Body of pancreas (tissue), 4 donors: ENCODE measurements at regions not wholly inside any gene's neighbourhood (a gene's known extent, or its start where the extent isn't known, plus 50 kb on each side); places are given as distances from the start of the nearest gene placed in this dataset.

Source experiments
- ATAC-seq: fragments of 150-250 bp; one replicate; pipeline ENCODE4 v1.9.1; 2016
- DNase-seq, 4 donors: peaks; one replicate each; pipeline ENCODE4 v3.0.0-alpha.2; 2019
- H3K27ac ChIP-seq, 4 donors: fragments of 200-600 bp; sonication (generic); 1 replicate in 3 of 4; 2 replicates in 1 of 4; pipeline versions ENCODE4 v1.5.1 to v1.6.1; 2016 to 2019; ENCODE audit warnings: mild to moderate bottlenecking in 1 of 4, mixed read lengths in 1 of 4, moderate library complexity in 1 of 4
- H3K27me3 ChIP-seq, 2 donors: fragments of 200-600 bp; sonication (generic); one replicate each; pipeline ENCODE4 v1.6.0; 2016; ENCODE audit warnings: mild to moderate bottlenecking in 1 of 2
- H3K36me3 ChIP-seq, 2 donors: fragments of 200-600 bp; sonication (generic); replicated peaks in 1 of 2; 2 replicates each; pipeline ENCODE4 v1.5.1; 2016; ENCODE audit warnings: low read depth in 2 of 2; ENCODE audit not compliant: insufficient read depth in 1 of 2
- H3K4me1 ChIP-seq: fragments of 200-600 bp; sonication (generic); one replicate; pipeline ENCODE4 v1.6.0; 2016
- H3K4me3 ChIP-seq, 2 donors: fragments of 200-600 bp; sonication (generic); 1 replicate in 1 of 2; 2 replicates in 1 of 2; pipeline ENCODE4 v1.5.1; 2016 to 2019
- H3K9me3 ChIP-seq, 3 donors: fragments of 200-600 bp; sonication (generic); 1 replicate in 2 of 3; 2 replicates in 1 of 3; pipeline ENCODE4 v1.5.1; 2016
- CTCF ChIP-seq, 7 experiments: fragments of 450-650 bp in 4 of 7; fragments of 200-600 bp in 3 of 7; sonication (generic) in 3 of 7; IDR thresholded peaks; one replicate each; pipeline ENCODE4 v1.5.1; 2016 to 2019; ENCODE audit warnings: antibody characterized with exemption in 7 of 7
- POLR2A ChIP-seq, 3 donors: fragments of 450-650 bp; IDR thresholded peaks; one replicate each; pipeline ENCODE4 v1.6.1; 2016; ENCODE audit warnings: antibody characterized with exemption in 3 of 3, mild to moderate bottlenecking in 2 of 3
- WGBS, 2 donors: methylation state at CpG; one replicate each; pipeline ENCODE4 v1.1.5; 2017; 5-methylcytosine and 5-hydroxymethylcytosine counted together
- intact Hi-C: fragments of 100-400 bp; cut with DNase I; formaldehyde crosslinking; loops from one replicate; pipeline ENCODE4 v1.15.1; 2023

GRCh38 chr1:8091691-8092090 is 65.6 kb upstream of the ERRFI1 start:
- TF ChIP-seq CTCF (IDR thresholded peaks at IDR 0.05) (no peak), POLR2A (IDR thresholded peaks at IDR 0.05) (no peak)
- WGBS, 2 donors = 96 to 100% methylated on average over 2 of the region's 2 CpGs
- intact Hi-C loops = no loop called here

GRCh38 chr1:8090241-8090702 is 64.2 kb upstream of the ERRFI1 start:
- no peak overlapping the region for H3K4me3 ChIP-seq
- WGBS, 2 donors = 63 to 73% methylated on average over 2 of the region's 2 CpGs
- no peaks in the 10 kb centered on the region for H3K9me3 ChIP-seq
- H3K27ac ChIP-seq = no peak overlapping the region
- ATAC-seq (no peak), DNase-seq (no peak)
- no peak for TF ChIP-seq CTCF (IDR thresholded peaks at IDR 0.05)
- TF ChIP-seq POLR2A (IDR thresholded peaks at IDR 0.05) = no peak
- intact Hi-C loops = no loop called here
- H3K36me3 ChIP-seq = no peaks in the 10 kb centered on the region
- H3K27me3 ChIP-seq = no peaks in the 10 kb centered on the region
- H3K4me1 ChIP-seq = peaks cover 10% of the 10 kb centered on the region

More at GRCh38 chr1:8091691-8092090, 65.6 kb upstream of the ERRFI1 start:
- no peak for DNase-seq
- no peaks in the 10 kb centered on the region for H3K36me3 ChIP-seq
- H3K9me3 ChIP-seq = no peaks in the 10 kb centered on the region
- no peaks in the 10 kb centered on the region for H3K27me3 ChIP-seq
- H3K27ac ChIP-seq = no peak overlapping the region
- H3K4me3 ChIP-seq = no peak overlapping the region
- no peak for ATAC-seq
- H3K4me1 ChIP-seq = peaks cover 24% of the 10 kb centered on the region

GRCh38 chr1:8089535-8090228 is 63.6 kb upstream of the ERRFI1 start:
- TF ChIP-seq CTCF (IDR thresholded peaks at IDR 0.05) = no peak
- TF ChIP-seq POLR2A (IDR thresholded peaks at IDR 0.05) = no peak
- Histone ChIP-seq H3K36me3 (no peaks in the 10 kb centered on the region), H3K27ac (no peak overlapping the region), H3K4me3 (no peak overlapping the region), H3K9me3 (no peaks in the 10 kb centered on the region), H3K4me1 (peaks cover 4% of the 10 kb centered on the region), H3K27me3 (no peaks in the 10 kb centered on the region)
- WGBS, 2 donors = 84 to 87% methylated on average over 10 of the region's 10 CpGs
- intact Hi-C loops = no loop called here
- ATAC-seq (no peak), DNase-seq (no peak)

GRCh38 chr1:8086055-8086454 is 59.9 kb upstream of the ERRFI1 start:
- no peak overlapping the region for H3K27ac ChIP-seq
- no peak overlapping the region for H3K4me3 ChIP-seq
- ATAC-seq = no peak
- H3K27me3 ChIP-seq = no peaks in the 10 kb centered on the region
- DNase-seq = no peak
- 89 to 96% methylated on average over 1 of the region's 1 CpG for WGBS, 2 donors
- no peaks in the 10 kb centered on the region for H3K36me3 ChIP-seq
- TF ChIP-seq POLR2A (IDR thresholded peaks at IDR 0.05) (no peak), CTCF (IDR thresholded peaks at IDR 0.05) (no peak)
- H3K4me1 ChIP-seq = peaks cover 14% of the 10 kb centered on the region
- no peaks in the 10 kb centered on the region for H3K9me3 ChIP-seq
- intact Hi-C loops = no loop called here

GRCh38 chr1:8084913-8085312 is 58.8 kb upstream of the ERRFI1 start:
- no peak for DNase-seq
- H3K4me3 ChIP-seq = no peak overlapping the region
- 88 to 92% methylated on average over 6 of the region's 6 CpGs for WGBS, 2 donors
- H3K27me3 ChIP-seq = no peaks in the 10 kb centered on the region
- H3K4me1 ChIP-seq = peaks cover 14% of the 10 kb centered on the region
- intact Hi-C loops = no loop called here
- no peaks in the 10 kb centered on the region for H3K9me3 ChIP-seq
- TF ChIP-seq POLR2A (IDR thresholded peaks at IDR 0.05) = no peak
- no peak for ATAC-seq
- H3K36me3 ChIP-seq = no peaks in the 10 kb centered on the region
- no peak overlapping the region for H3K27ac ChIP-seq
